ENCODE measurements at regions not wholly inside any gene's neighbourhood (a gene's known extent, or its start where the extent isn't known, plus 50 kb on each side); places are given as distances from the start of the nearest gene placed in this dataset.

DNA sequence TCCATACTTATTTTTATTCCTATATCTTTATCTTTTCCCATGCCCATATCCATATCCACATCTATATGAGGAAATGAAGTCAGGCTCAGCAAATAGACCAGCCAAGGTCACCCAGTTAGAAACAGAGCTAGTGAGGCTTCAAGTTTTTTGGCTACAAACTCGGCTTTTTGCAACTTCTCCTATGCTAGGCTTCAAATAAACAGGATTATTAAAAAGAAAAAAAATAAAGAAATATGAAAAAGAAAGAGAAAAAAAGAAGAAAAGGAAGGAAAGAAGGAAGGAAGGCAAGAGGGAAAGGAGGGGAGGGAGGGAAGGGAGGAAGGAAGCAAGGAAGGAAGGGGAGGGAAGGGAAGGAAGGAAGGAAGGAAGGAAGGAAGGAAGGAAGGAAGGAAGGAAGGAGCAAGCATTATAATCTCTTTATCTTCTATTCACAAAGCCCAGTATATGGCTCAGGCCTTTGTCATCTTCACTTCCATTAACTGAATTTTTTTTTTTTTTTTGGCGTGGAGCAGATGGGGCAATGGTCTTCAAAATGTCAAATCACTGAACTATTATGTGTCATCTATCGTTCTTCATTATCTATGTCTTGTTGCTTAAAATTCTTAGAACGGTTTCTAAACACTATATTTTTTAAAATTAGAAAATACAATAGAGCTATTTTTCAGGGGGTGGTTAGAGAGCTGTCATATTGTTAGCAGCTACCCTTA lies 418.2 kb downstream of the VRK1 start:
- no peak for DNase-seq

DNA sequence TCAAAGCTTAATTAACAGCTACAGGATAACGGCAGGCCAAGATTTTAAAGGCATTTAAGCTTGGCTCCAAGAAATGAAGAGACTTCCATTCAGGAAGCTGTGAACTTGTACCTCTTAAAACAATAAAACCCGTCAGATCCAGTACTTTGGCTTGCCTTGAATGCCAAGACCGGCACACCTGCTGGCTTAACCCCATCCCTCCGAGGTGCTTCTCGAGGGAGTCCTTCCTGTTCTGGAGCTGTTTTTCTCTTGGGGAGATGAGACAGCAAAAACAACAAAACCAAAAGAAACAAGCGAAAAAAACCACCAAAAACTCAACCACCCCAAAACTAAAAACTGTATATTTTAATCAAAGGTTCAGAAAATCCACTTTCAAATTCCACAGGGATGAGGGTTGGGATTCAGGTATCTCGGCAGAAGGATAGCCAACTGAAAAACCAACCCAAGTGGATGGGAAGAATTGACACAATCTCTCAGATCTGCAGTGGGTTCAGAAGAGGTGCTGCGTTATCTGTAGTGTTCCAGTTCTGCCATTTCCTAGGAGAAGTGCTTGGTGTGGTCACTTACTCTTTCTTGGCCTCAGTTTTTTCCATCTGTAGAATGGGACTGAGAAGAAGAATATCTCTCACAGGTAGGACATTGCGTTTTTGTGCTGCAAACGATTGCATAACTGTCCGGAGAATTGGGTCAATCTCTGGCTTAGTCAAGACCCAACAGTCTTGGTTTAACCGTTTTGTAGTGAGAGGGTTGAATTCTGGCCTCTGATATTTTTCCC lies 420.1 kb downstream of the VRK1 start:
- no peak for DNase-seq

DNA sequence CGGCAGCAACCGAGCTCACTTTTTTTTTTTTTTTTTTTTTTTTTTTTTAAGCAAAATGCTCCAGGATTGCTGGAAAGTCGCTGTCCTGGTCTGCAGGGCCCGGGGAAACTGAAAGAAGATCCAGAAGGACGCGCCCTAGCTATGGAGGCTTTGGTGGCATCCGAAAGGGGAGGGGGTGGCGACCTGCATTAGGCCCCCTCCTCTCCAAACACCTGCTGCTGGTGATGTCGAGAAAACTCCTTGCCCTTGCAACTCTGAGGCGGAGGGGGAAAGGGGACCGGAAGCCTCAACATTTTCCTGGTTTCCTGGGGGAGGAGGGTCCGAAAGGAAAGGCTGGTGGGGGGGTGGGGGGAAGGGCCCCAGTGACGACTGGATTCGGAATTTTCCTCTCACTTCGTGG lies 421.1 kb downstream of the VRK1 start:
- no peak for DNase-seq

DNA sequence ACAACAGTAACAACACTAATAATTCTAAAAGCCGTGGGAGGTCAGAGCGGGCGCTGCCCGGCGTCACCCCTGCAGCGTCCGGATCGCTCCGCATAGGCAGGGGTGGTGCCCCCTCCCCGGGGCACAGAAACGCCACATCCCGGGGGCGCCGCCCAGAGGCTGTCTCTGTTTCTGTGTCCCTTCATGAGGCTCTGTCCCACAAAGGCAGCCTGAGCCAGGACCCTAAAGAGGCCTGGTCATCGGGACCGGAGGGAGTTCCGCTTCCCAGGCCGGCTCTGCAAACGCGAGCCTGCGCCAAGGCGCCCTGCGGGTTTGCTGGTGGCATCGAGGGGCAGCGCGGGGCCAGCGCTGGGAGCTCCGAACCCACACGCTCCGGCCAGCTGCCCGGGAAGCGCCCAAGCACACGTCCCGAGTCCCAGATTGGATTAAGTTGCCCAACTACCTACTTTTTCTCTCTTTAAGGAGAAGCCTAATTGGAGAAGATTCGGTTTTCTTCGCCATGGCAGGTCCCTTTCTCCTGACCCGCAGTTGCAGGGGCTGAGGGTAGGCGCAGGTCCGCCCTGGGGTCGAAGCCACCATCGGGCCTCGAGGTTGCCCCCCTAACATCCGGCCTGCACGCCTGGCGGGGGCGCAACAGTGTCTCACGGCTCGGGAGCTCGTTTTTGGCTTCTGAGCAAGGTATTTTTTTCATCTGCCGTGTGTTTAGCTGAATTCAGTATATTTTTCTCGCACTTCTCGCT lies 421.7 kb downstream of the VRK1 start:
- peak; percentile 9 for DNase-seq

DNA sequence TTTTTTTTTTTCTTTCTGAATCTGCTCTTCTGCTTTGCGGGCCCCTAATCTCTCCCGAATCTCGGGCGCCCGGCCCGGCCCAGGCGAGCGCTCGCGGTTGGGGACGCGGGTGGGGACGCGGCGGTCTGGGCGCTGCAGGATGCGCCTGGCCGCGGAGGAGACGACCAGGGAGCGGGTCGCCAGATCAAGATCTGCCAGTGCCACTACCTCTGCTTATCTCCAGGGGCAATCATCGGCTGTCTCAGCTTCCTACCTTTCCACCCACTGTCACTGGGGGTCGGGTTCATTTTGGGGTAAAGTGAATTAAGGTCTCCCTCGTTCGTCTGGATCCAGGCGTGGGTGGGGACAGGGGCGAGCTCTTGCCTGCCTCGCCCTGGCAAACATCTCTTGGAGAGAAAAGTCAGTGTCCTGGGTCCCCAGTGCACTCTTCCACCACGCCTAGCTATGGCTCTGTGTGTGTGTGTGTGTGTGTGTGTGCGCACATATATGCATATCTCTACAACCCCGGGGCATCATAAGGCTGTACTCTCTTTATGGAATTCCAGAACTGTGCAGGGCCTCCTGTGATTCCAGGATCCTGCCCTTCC lies 422.3 kb downstream of the VRK1 start:
- DNase-seq = no peak

DNA sequence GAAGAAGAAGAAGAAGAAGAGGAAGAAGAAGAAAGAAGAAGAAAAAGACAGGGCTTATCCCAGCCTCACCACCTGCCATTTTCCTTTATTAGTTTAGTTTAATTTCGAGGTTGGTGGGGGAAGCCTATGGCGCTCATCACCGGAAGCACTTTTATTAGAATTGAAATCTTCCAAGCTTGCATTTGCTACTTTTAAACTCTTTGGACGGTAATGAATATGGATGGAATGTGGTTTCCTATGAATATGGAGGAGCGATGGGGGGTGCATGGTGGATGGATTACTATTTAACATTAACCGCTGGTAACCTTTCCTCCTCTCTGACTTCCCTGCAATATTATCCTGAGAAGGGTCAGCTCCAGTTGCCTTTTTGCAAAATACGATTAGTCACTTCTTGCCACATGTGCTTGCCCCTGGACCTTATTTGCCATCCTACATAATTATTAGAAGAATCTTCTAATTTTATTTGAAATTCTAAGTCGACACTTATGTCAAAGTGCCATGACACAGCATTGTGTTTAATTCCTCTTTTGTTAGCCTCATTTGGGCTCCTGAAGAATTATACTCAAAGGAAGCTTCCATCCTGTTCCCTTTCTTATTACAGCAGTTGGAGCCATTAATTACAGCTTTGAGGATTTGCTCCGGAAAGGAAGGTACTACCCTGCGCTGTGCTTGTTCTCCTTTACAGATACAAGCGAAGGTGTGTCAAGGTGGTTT lies 424.5 kb downstream of the VRK1 start:
- DNase-seq = no peak

DNA sequence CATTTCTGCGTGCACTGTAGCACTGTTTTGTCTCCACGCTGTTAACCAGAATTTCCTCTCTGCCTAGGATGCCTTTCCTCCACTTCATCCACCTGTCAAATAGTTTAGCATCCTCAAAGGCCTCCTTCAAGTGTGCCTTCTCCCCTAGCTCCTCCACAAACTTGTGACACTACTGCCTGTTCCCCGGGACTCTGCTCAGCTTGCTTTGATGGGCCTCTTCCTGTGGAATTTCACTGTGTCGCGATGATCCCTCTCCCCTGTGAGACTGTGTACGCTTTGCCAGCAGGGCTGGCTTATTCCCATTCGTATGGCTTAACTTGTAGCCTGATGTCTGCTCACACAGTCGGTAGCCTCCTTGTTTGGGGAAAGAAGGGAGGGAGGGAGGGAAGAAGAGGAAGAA lies 426.8 kb downstream of the VRK1 start:
- DNase-seq = no peak

DNA sequence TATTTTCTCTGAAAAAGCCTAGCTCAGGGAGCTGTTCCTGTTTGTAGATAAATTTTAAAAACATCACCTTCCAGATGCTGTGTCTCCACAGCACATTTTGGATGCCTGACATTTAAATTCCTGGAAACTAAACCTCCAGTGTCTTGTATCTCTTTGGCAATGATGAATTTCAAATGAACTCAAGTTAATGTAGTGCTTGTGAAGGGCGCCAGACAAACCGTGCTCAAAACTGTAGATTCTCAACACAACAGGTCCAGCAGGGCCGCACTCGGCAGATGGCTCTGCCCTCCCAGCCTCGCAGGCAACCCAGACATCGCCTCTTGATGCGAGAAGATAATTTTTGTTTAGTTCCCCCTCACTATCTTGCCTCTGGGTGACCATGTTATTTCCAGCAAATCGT lies 432.9 kb downstream of the VRK1 start:
- DNase-seq = no peak

DNA sequence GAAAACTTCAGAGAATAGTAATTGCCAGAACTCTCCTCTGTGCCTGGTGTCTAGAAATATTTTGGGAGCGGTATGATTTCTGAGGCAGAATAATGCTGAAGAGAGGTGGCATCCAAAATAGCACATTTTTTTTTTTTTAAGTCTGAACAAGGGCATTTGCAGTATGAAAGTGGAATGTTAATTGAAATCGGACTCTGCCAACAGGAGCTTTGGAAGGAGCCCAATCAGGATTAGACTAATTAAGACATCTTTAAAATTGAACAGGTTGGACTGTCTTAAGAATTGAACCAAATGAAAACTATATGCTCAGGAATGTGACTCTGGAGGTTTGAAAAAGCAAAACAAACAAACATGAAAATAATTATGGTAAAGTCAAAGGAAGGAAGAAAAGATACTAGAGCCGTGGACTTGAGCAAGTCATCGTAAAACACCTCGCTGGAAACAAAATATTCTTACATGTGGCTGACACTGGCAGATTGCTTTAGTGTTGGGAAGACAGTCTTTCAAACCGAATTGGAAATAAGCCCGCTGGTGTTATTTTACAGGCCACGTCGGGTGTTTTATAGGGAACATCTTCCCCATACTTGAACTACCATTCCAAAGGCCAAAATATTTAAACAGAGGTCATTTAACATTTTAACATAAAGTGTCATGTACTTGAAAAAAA lies 436.3 kb downstream of the VRK1 start:
- no peak for DNase-seq

DNA sequence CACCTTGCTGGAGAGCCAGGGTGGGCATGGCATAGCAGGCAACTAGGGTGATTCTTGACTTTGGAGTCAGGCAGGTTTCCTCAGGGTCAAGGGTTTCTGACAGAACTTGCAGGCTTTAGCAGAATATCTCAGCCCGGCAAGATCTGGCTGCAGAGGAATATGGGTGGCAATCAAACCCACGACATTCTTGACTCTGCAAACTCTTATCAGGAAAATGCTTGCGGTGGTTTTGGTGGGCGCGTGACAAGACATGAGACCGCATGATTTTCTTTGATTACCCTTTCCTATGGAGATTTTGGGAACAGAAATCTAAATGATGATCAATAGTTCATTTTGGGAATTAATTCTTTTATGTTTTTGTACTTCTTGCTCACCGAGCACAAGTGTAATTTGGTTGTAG lies 449.5 kb downstream of the VRK1 start:
- DNase-seq = no peak

DNA sequence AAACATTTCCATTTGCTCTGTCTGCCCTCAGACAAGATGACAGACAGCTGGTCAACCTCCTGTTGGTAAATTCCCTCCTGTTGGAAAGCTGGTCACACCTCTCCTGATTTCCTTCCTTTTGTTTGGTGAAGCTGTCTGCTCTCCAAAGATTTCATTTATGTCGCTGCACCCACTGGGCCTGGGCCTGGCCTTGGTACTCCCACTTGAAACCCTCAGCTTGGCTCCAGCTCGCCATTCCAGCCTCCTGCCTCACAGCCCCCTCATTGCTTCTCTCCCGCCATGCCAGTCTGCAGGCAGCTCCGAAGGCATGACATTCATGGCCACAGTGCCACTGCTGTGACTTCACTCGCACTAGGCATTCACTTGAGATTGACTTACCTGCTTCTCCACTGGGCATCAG lies 451.8 kb downstream of the VRK1 start:
- no peak for DNase-seq

DNA sequence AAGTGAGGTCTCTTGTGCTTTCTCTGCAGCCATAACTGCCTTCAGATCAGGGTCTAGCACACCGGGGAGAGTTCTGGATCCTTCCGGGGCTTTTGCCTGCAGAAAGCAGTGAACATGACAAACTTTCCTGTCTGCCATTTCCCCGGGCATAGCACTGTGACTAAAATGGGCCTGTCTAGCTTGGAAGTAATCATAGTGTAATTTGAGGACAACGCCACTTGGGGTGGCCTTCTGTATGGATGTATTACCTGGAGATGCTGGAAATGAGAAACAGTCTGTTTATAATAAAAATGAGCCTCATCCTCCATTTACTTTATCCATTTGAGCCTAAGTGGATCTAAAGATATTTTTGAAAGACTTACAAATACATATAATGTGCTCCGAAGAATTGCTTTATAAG lies 453.7 kb downstream of the VRK1 start:
- no peak for DNase-seq

DNA sequence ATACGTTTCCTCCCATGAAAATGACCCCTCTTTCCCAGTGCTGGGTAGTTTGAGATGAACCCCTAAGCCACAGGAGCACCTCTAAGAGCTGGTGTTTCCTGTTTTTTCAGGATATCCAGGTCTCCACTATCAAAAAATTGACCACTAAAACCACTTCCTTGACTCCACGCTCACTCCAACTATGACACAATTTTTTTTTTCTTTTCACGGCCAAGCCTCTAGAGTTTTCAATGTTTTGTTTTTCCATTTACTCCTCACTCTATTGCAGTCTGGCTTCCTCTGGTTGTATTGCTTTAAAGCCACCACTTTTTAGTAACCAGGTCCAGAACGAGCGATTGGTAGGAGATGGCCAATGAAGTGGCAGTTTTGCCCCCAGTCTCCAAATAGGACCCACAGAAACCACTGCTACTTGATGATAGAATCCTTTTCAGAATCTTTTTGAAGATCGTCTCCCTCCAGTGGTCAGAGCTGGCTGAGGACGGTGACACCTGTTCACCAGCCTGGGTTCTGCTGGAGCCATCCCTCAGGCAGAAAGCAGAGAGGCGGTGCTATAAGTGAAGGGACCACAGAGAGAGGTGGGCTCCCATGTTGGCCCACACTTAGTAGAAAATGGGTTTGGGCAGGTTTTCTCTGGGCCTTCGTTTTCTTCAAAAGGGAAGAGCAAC lies 454.4 kb downstream of the VRK1 start:
- no peak for DNase-seq

DNA sequence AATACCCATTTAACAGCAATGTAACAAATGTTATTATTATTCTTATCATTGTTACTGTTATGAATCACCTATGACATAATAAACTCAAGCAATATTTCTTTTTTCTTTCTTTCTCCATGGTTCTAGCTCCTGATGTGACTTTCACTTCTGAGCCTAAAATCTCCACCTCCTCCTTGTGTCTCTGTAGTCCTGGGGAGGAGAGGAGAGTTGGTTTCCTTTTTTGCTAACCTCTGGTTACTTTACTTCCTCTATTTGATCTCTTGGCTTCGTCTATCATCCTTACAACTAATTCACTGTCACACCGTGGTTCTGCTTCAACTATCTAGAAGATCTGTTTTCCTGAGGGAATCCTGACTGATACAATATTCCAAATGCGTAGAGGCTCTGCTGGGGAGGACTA lies 456.6 kb downstream of the VRK1 start:
- DNase-seq = no peak

DNA sequence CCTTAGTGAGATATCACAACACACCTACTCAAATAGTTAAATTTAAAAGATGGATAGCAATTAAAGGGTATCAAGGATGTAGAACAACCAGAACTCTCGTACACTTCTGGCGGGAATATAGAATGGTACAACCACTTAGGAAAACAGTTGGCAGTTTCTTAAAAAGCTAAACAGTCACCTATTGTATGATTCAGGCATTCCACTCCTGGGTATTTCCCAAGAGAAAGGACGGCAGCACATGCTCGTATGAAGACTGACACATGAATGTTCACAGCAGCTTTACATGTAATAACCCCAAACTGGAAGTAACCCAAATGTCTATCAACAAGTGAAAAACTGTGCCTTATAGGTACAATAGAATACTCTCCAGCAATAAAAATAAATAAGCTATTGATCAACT lies 465.2 kb downstream of the VRK1 start:
- DNase-seq = no peak

DNA sequence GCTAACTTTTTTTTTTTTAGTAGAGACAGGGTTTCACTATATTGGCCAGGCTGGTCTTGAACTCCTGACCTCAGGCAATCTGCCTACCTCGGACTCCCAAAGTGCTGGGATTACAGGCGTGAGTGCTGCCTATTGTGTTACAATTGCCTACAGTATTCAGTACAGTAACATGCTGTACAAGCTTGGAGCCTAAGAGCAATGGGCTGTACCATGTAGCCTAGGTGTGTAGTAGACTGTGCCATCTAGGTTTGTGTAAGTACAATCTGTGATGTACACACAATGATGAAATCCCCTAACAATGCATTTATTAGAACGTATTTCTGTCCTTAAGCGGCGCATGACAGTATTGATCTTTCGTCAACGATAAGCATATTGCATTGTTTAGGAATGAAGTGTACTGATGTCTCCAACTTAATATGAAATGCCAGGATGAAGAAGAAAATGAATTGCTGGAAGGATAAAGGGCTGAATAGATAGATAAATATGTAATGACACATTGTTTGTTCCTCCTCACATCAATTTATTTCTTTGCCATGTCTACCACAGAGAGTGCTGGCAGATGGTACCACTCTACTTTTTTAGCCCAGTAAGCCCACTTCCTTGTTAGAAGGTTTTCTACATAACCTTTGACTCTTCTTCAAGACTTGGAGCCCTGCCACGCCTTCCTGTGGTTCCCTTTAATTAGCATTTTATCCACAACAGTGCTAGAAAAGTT lies 467.5 kb downstream of the VRK1 start:
- DNase-seq = no peak

DNA sequence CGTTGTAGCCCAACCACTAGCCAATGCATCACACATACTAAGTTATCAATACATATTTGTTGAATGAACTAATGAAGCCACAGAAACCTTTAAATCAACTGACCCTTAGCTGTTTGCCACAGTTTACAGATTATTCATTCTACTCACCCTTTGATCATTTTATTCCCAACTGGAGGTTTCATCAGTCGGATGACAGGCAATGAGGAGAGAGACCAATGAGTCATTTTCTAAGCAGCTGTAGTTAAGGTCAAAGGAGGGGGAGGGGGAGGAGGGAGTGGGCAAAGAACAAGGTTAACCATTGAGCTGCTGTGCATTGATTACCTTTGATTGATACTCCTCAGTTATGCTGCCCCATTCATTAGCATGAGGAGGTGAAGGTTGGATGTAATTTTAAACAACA lies 469.5 kb downstream of the VRK1 start:
- DNase-seq = no peak

DNA sequence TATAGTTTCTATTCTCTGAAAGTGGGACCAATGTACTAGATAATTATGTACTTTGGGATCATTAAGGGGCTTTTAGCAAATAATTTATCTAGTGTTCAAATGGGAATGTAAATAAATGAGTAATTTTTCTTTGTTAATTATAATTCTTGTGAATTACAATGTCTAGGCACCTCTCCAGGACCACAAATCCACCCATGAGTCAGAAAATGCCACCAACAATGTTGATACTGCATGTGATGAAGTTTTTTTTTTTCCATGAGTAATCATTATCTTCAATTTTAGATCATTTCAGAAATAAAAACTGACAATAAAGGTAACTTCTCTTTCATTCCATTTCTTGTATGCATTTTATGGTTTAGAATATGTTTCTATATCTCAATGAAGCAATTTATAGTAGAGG lies 470.3 kb downstream of the VRK1 start:
- DNase-seq = no peak

DNA sequence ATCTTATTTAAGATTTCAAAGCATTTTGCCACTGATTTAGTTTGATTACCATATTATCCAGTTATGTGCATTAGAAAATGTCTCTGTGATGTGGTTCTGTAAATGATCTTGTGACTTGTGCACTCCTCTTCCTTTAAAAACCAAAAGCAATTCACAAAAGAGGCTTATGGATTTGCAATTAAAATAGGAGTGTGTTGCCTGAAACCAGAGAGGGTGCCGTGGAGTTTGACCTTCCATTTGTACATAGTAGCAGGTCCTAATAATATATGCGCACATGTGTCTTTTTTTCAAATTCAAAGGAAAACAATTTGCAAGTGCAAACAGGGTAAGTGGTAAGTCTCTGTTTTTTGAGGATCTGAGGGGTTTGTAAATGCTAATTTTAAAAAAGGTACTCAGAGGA lies 470.9 kb downstream of the VRK1 start:
- DNase-seq = no peak

DNA sequence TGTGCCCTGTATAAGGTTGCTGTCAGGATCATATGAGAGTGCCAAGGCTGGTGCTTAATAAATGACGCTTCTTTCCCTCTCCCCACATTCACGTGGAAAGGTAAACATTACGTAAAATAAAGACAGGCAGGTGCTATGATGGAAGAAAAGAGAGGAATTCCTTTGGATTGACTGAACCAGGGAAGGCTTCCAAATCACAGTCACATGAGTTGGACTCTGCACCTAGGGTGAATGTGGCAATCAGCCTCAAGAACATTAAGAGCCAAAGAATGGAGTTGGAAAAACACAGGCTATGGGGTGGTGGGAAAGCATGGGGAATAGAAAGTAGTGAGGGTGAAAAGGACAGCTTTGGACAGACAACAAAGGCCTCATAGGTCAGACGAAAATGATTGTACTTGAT lies 473.1 kb downstream of the VRK1 start:
- no peak for DNase-seq

DNA sequence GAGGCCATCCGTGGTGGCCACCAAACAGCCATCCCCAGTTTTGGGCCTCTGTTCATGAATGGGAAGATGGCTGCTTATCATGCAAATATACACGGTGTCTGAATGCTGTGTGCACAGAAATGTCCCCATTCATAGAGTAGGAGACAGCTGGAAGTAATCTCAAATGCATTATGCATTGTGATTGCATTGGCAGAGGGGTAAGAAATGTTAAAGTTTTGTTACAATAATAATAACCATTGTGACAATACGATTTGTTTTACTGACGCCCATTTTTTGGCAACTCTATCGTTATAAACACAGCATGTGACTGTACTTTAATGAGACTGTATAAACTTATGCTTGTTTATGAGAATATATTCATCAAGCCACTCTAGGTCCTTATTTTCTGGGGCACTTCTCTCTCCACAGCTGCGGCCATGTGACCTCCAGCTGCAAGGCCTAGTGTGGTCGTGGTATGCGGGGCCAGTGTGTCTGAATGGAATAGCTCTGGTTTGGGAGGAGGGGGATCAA lies 474.3 kb downstream of the VRK1 start:
- no peak for DNase-seq

Data from stimulated activated naive CD4-positive, alpha-beta T cell treated with Interleukin-2 at 50 U/mL for 16 hours (primary cell).